ENCODE measurements at regions not wholly inside any gene's neighbourhood (a gene's known extent, or its start where the extent isn't known, plus 50 kb on each side); places are given as distances from the start of the nearest gene placed in this dataset.
"Not testable (repeated sequence)": the region's sequence is repeated elsewhere in the genome, so short reads cannot be mapped to it uniquely, and the experiment has no call there.

GRCh38 chr6:68575765-68576439, 59.2 kb upstream of the ADGRB3 start:
- no peak overlapping the region for H3K4me3 Mint-ChIP-seq
- no peaks in the 10 kb centered on the region for H3K4me1 Mint-ChIP-seq
- peaks cover 9 to 37% (median 15%) of the 10 kb centered on the region in 6 donors for H3K9me3 Mint-ChIP-seq
- DNase-seq, result no peak
- H3K27me3 Mint-ChIP-seq (ENCODE audit: low read depth in 3 of 3), result no peaks in the 10 kb centered on the region
- H3K36me3 Mint-ChIP-seq, result peaks cover 0 to 3% (median 0%) of the 10 kb centered on the region in 3 donors
- H3K27ac Mint-ChIP-seq, result no peak overlapping the region

DNA sequence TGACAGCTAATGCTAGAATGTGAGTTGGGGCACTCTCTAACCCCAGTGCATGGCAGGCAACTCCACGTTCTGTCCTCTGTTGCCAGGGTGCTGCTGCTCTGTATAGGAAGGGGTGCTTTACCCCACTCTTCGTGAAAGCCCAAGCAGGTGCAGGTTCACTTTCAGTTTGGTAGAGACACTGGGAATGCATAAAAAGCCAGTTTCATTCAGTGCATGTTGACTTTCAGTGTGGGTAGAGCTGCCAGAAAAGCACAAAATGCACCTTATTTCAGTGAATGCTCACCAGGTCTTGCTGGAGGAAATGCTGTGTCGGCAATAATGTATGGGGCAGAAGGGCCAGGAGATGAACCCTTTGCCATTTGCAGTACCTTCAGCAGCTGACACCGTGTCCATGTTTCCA, 62.1 kb upstream of the ADGRB3 start:
- Mint-ChIP-seq H3K36me3 (no peaks in the 10 kb centered on the region), H3K9me3 (peaks cover 16 to 64% (median 22%) of the 10 kb centered on the region in 6 donors), H3K27ac (no peak overlapping the region), H3K4me3 (no peak overlapping the region), H3K27me3 (ENCODE audit: low read depth in 3 of 3) (peaks cover 0 to 1% (median 0%) of the 10 kb centered on the region in 3 donors), H3K4me1 (no peaks in the 10 kb centered on the region)
- DNase-seq, result no peak

DNA sequence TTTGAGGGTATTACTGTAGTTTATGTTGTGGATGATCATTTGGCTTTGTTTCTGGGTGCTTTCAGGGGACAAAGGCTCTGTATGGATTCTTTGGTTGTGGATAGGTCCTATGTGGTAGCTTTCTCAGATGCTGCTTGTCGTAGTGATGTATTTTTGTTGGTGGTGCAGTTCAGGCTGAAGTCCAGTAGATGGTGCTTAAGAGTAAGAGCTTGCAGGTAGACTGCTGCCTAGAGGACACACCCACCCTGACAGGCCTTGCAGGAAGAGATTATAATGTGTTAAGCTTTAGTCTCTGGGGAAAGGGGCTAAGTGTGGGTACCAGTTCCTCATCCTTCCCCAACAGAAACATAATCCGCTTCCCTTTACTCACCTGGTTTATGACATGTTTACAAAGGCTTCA, 62.6 kb upstream of the ADGRB3 start:
- DNase-seq, result no peak
- H3K36me3 Mint-ChIP-seq, result no peaks in the 10 kb centered on the region
- H3K27me3 Mint-ChIP-seq (ENCODE audit: low read depth in 3 of 3), result peaks cover 0 to 1% (median 0%) of the 10 kb centered on the region in 3 donors
- no peak overlapping the region for H3K4me3 Mint-ChIP-seq
- H3K4me1 Mint-ChIP-seq, result no peaks in the 10 kb centered on the region
- H3K9me3 Mint-ChIP-seq, result peaks cover 16 to 68% (median 25%) of the 10 kb centered on the region in 6 donors
- no peak overlapping the region for H3K27ac Mint-ChIP-seq

DNA sequence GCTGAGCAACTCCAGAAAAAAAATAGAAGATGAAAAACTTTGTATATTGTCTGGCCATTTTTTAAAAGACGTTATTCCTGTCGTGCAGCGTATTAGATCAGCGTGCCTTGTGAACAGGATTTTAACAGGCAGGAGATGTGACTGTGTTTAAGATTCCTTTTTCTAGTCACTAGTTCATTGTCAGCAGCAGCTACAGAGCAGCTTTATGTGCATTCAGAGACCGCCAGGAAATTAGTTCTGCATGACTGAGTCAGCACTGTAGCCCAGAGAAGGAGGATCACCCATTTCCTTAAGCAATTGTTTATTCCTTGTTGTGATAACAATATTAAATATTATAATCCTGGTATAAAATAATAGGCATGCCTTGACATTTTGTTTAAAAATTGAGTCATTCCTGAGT, 75.4 kb upstream of the ADGRB3 start:
- Mint-ChIP-seq H3K4me1 (no peaks in the 10 kb centered on the region), H3K4me3 (no peak overlapping the region), H3K27me3 (ENCODE audit: low read depth in 3 of 3) (no peaks in the 10 kb centered on the region), H3K36me3 (no peaks in the 10 kb centered on the region), H3K27ac (no peak overlapping the region), H3K9me3 (peaks cover 0 to 28% (median 14%) of the 10 kb centered on the region in 6 donors)
- no peak for DNase-seq

- no peak for DNase-seq
- no peaks in the 10 kb centered on the region for H3K27me3 Mint-ChIP-seq (ENCODE audit: low read depth in 3 of 3)
- no peaks in the 10 kb centered on the region for H3K36me3 Mint-ChIP-seq
- H3K9me3 Mint-ChIP-seq, result peaks cover 0 to 28% (median 13%) of the 10 kb centered on the region in 6 donors
- H3K27ac Mint-ChIP-seq, result no peak overlapping the region
- H3K4me1 Mint-ChIP-seq, result no peaks in the 10 kb centered on the region
- H3K4me3 Mint-ChIP-seq, result no peak overlapping the region
Observed at GRCh38 chr6:68559070-68559469, 76.0 kb upstream of the ADGRB3 start.

DNA sequence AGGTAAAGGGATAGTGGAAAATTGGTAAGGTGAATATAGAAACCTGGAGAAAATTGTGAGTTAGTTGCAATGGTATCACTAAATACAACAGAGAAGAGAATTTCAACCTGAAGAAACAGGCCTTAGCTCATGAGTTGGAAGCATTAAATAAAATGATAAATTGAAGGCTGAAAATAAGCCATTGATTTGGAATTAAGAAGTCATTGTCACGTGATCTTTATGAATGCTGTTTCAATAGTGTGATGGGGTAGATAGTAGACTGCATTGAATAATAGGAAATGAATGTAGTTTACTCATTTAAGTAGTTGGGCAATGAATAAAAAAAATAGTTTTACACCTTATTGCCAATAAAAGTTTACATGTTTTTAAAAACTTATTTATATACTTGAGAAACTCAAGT, 88.5 kb upstream of the ADGRB3 start:
- Mint-ChIP-seq H3K9me3 (peaks cover 5 to 43% (median 28%) of the 10 kb centered on the region in 6 donors), H3K4me1 (no peaks in the 10 kb centered on the region)
- DNase-seq, result no peak

GRCh38 chr6:68544450-68544849, 90.6 kb upstream of the ADGRB3 start:
- DNase-seq, result no peak
- Mint-ChIP-seq H3K9me3 (peaks cover 5 to 23% (median 18%) of the 10 kb centered on the region in 6 donors), H3K27me3 (ENCODE audit: low read depth in 3 of 3) (no peaks in the 10 kb centered on the region)

More for the DNA sequence above, 88.5 kb upstream of the ADGRB3 start:
- Mint-ChIP-seq H3K36me3 (peaks cover 0 to 4% (median 0%) of the 10 kb centered on the region in 3 donors), H3K27ac (no peak overlapping the region), H3K27me3 (ENCODE audit: low read depth in 3 of 3) (no peaks in the 10 kb centered on the region), H3K4me3 (no peak overlapping the region)

GRCh38 chr6:68533339-68533795, 101.7 kb upstream of the ADGRB3 start:
- H3K4me1 Mint-ChIP-seq, result no peaks in the 10 kb centered on the region
- no peaks in the 10 kb centered on the region for H3K36me3 Mint-ChIP-seq
- DNase-seq, result no peak
- H3K27me3 Mint-ChIP-seq (ENCODE audit: low read depth in 3 of 3), result no peaks in the 10 kb centered on the region
- no peak overlapping the region for H3K27ac Mint-ChIP-seq
- peaks cover 7 to 45% (median 35%) of the 10 kb centered on the region in 6 donors for H3K9me3 Mint-ChIP-seq
- H3K4me3 Mint-ChIP-seq, result no peak overlapping the region

More at GRCh38 chr6:68544450-68544849, 90.6 kb upstream of the ADGRB3 start:
- Mint-ChIP-seq H3K4me1 (no peaks in the 10 kb centered on the region), H3K4me3 (no peak overlapping the region), H3K36me3 (peaks cover 0 to 4% (median 0%) of the 10 kb centered on the region in 3 donors), H3K27ac (no peak overlapping the region)

GRCh38 chr6:68527691-68528090, 107.4 kb upstream of the ADGRB3 start:
- H3K4me3 Mint-ChIP-seq, result no peak overlapping the region
- H3K27me3 Mint-ChIP-seq (ENCODE audit: low read depth in 3 of 3), result no peaks in the 10 kb centered on the region
- no peak overlapping the region for H3K27ac Mint-ChIP-seq
- no peaks in the 10 kb centered on the region for H3K4me1 Mint-ChIP-seq
- DNase-seq, result no peak
- H3K36me3 Mint-ChIP-seq, result no peaks in the 10 kb centered on the region
- H3K9me3 Mint-ChIP-seq, result peaks cover 6 to 48% (median 30%) of the 10 kb centered on the region in 6 donors

DNA sequence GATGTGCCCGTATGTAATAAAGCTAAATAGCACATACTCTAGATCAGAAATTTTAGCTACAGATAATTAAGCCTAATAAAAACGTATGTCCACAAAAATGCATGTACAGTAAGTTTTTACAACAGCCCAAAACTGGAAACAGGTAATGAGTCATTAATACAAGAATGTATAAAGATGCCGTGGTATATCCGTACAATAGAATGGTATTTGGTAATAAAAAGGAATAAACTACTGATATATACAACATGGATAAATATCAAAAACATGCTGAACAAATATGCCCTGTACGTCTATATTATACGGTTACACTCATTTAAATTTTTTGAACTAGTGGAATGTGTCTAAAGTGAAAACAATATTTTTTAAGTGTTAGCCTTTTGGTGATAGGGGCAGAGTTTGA, 128.2 kb upstream of the ADGRB3 start:
- no peak overlapping the region for H3K27ac Mint-ChIP-seq
- no peak overlapping the region for H3K4me3 Mint-ChIP-seq

GRCh38 chr6:68502946-68503345, 132.1 kb upstream of the ADGRB3 start:
- no peak for DNase-seq
- Mint-ChIP-seq H3K36me3 (no peaks in the 10 kb centered on the region), H3K4me1 (no peaks in the 10 kb centered on the region), H3K27ac (no peak overlapping the region), H3K27me3 (ENCODE audit: low read depth in 3 of 3) (peaks cover 0 to 1% (median 0%) of the 10 kb centered on the region in 3 donors), H3K9me3 (peaks cover 9 to 36% (median 21%) of the 10 kb centered on the region in 6 donors), H3K4me3 (no peak overlapping the region)

More for the DNA sequence above, 128.2 kb upstream of the ADGRB3 start:
- H3K4me1 Mint-ChIP-seq, result no peaks in the 10 kb centered on the region
- peaks cover 0 to 1% (median 0%) of the 10 kb centered on the region in 3 donors for H3K27me3 Mint-ChIP-seq (ENCODE audit: low read depth in 3 of 3)
- H3K36me3 Mint-ChIP-seq, result no peaks in the 10 kb centered on the region
- no peak for DNase-seq
- H3K9me3 Mint-ChIP-seq, result peaks cover 13 to 35% (median 20%) of the 10 kb centered on the region in 6 donors

- Mint-ChIP-seq H3K27ac (no peak overlapping the region), H3K4me1 (no peaks in the 10 kb centered on the region), H3K4me3 (no peak overlapping the region), H3K9me3 (peaks cover 5 to 41% (median 15%) of the 10 kb centered on the region in 6 donors), H3K36me3 (no peaks in the 10 kb centered on the region), H3K27me3 (ENCODE audit: low read depth in 3 of 3) (no peaks in the 10 kb centered on the region)
- DNase-seq, result no peak
Observed at GRCh38 chr6:68497927-68498326, 137.2 kb upstream of the ADGRB3 start.

DNA sequence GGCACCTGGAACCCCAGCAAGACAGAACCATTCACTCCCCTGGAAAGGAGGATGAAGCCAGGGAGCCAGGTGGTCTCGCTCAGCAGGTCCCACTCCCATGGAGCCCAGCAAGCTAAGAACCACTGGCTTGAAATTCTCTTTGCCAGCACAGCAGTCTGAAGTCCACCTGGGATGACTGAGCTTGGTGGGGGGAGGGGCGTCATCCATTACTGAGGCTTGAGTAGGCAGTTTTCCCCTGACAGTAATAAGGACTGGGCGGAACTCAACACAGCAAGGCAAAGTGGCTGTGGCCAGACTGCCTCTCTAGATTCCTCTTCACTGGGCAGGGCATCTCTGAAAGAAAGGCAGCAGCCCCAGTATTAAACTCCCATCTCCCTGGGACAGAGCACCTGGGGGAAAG, 140.2 kb upstream of the ADGRB3 start:
- H3K27ac Mint-ChIP-seq; H3K4me3 Mint-ChIP-seq; H3K36me3 Mint-ChIP-seq; DNase-seq; H3K27me3 Mint-ChIP-seq (ENCODE audit: low read depth in 3 of 3); H3K4me1 Mint-ChIP-seq: not testable (repeated sequence)
- peaks cover 0 to 44% (median 17%) of the 10 kb centered on the region in 6 donors for H3K9me3 Mint-ChIP-seq

DNA sequence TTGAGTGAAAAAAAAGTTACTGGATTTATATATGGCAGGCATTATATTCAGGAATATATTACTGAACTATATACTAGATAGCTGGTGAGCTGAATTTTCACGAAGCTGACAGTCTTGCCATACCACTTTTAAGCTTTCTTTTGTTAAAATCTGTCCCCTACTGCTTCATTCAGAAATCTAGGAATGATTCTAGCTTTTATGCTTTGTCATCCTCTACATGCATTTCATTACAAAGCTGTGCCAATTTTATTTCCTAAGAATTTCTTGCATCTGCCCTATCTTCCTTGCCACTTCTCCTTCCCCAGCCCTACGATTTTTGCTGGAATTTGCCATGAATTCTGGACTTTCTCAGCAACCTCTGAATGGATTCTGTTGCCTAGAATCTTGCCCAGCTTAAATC, 158.5 kb upstream of the ADGRB3 start:
- no peaks in the 10 kb centered on the region for H3K4me1 Mint-ChIP-seq
- no peak for DNase-seq
- H3K27ac Mint-ChIP-seq, result no peak overlapping the region
- peaks cover 10 to 50% (median 23%) of the 10 kb centered on the region in 6 donors for H3K9me3 Mint-ChIP-seq
- no peak overlapping the region for H3K4me3 Mint-ChIP-seq
- peaks cover 0 to 7% (median 0%) of the 10 kb centered on the region in 3 donors for H3K36me3 Mint-ChIP-seq
- H3K27me3 Mint-ChIP-seq (ENCODE audit: low read depth in 3 of 3), result no peaks in the 10 kb centered on the region
